OCI-LY3 (cell line): ENCODE measurements at regions not wholly inside any gene's neighbourhood (a gene's known extent, or its start where the extent isn't known, plus 50 kb on each side); places are given as distances from the start of the nearest gene placed in this dataset.

Source experiments
- CTCF ChIP-seq: fragments of 200-600, 300-600 bp; sonication (generic); IDR thresholded peaks from 2 replicates; pipeline ENCODE4 v1.5.1; 2014; ENCODE audit warnings: antibody characterized with exemption, low read length, low read depth
- EZH2phosphoT487 ChIP-seq: fragments of 200-600 bp; shearing (Covaris generic); IDR thresholded peaks from 2 replicates; pipeline ENCODE4 v1.6.1; 2018; ENCODE audit warnings: antibody characterized with exemption, mixed run types, low read depth

DNA sequence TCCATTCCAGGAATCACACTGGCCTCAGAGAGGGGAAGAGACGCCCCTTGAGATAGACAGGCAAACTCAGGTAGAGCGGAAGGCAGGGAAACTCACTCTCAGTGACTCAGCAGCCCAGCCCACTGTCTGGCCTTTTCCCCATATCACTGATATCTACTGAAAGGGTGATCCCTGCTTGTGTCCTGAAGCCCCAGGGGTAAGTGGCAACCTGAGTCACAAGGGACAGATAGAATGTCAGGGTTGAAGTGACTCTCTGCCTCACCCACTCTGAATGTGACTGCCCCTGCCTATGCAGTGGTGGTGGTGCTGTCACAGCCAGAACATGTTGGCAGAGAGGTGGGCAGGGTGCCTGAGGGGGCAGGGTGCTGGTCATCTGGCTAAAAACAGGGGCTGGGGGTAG, 157.5 kb upstream of the FGGY start:
- TF ChIP-seq CTCF, result no peak
- no peak for TF ChIP-seq EZH2phosphoT487
